HFF-Myc (cell line): ENCODE measurements at regions not wholly inside any gene's neighbourhood (a gene's known extent, or its start where the extent isn't known, plus 50 kb on each side); places are given as distances from the start of the nearest gene placed in this dataset.

ENCODE experiments used
- DNase-seq: peaks from one replicate; pipeline ENCODE4 v3.0.0-alpha.2; 2011; ENCODE audit warnings: low read depth; ENCODE audit errors: extremely low read depth
- H3K4me3 ChIP-seq: replicated peaks from 2 replicates; pipeline ENCODE4 v1.5.1; 2011; ENCODE audit warnings: low read depth, mild to moderate bottlenecking, control low read depth, low read length
- CTCF ChIP-seq: IDR thresholded peaks from 2 replicates; pipeline ENCODE4 v1.5.1; 2012; ENCODE audit warnings: mild to moderate bottlenecking, low read depth, low read length, control low read depth; ENCODE audit errors: missing control alignments

- TF ChIP-seq CTCF, result no peak
- H3K4me3 ChIP-seq, result no peak overlapping the region
- DNase-seq, result no peak
Observed at GRCh38 chr9:121593066-121593465, 58.4 kb upstream of the DAB2IP start.

- no peak overlapping the region for H3K4me3 ChIP-seq
- TF ChIP-seq CTCF, result no peak
- no peak for DNase-seq
Observed at GRCh38 chr9:121596515-121596914, 54.9 kb upstream of the DAB2IP start.

- no peak for DNase-seq
- peak overlapping the region; percentile 41; the same call in 1 of the 2 replicates for H3K4me3 ChIP-seq
- TF ChIP-seq CTCF, result no peak
Observed at GRCh38 chr9:121597698-121598166, 53.7 kb upstream of the DAB2IP start.

- peak; percentile 40 for TF ChIP-seq CTCF
- no peak for DNase-seq
- H3K4me3 ChIP-seq, result peak overlapping the region; percentile 41
Observed at GRCh38 chr9:121598167-121598964, 53.1 kb upstream of the DAB2IP start.

- DNase-seq, result no peak
- H3K4me3 ChIP-seq, result peak overlapping the region; percentile 41
- no peak for TF ChIP-seq CTCF
Observed at GRCh38 chr9:121598965-121599871, 52.2 kb upstream of the DAB2IP start.

GRCh38 chr9:121599872-121600585, 51.4 kb upstream of the DAB2IP start:
- H3K4me3 ChIP-seq, result peak overlapping the region; percentile 41
- no peak for TF ChIP-seq CTCF
- no peak for DNase-seq
